ENCODE measurements at regions not wholly inside any gene's neighbourhood (a gene's known extent, or its start where the extent isn't known, plus 50 kb on each side); places are given as distances from the start of the nearest gene placed in this dataset.

- TF ChIP-seq EZH2phosphoT487 (IDR thresholded peaks at IDR 0.05) (no peak), CTCF (IDR thresholded peaks at IDR 0.05) (no peak), EZH2 (IDR thresholded peaks at IDR 0.05) (no peak)
- Histone ChIP-seq H3K36me3 (no peaks in the 10 kb centered on the region), H2AFZ (replicated peaks) (no peak overlapping the region), H4K20me1 (ENCODE audit: low read depth) (no peaks in the 10 kb centered on the region), H3K27ac (no peak overlapping the region), H3K9me3 (ENCODE audit: low read depth) (no peaks in the 10 kb centered on the region), H3K9ac (no peak overlapping the region), H3F3A (ENCODE audit: low read depth) (no peaks in the 10 kb centered on the region), H3K27me3 (no peaks in the 10 kb centered on the region), H3K4me3 (no peak overlapping the region), H3K4me1 (peaks cover 7% of the 10 kb centered on the region), H3K4me2 (no peak overlapping the region), H3K79me2 (ENCODE audit: low read depth) (no peaks in the 10 kb centered on the region)
- Mint-ChIP-seq H3K27ac (no peak overlapping the region), H3K9me3 (no peaks in the 10 kb centered on the region), H3K4me3 (no peak overlapping the region), H3K4me1 (peaks cover 10% of the 10 kb centered on the region), H3K36me3 (no peaks in the 10 kb centered on the region), H3K27me3 (ENCODE audit: insufficient read depth, low read depth) (no peaks in the 10 kb centered on the region)
- no peak for DNase-seq (ENCODE audit: low spot score)
Observed at GRCh38 chr20:10984294-10984693, 310.5 kb upstream of the JAG1 start.

- no peak overlapping the region for H3K9ac ChIP-seq
- no peaks in the 10 kb centered on the region for H3K9me3 ChIP-seq (ENCODE audit: low read depth)
- H3K27ac Mint-ChIP-seq, result no peak overlapping the region
- H3F3A ChIP-seq (ENCODE audit: low read depth), result no peaks in the 10 kb centered on the region
- H3K36me3 Mint-ChIP-seq, result no peaks in the 10 kb centered on the region
- no peak overlapping the region for H3K27ac ChIP-seq
- H3K4me3 ChIP-seq, result no peak overlapping the region
- TF ChIP-seq EZH2 (IDR thresholded peaks at IDR 0.05) (no peak), CTCF (IDR thresholded peaks at IDR 0.05) (no peak), EZH2phosphoT487 (IDR thresholded peaks at IDR 0.05) (no peak)
- no peaks in the 10 kb centered on the region for H3K9me3 Mint-ChIP-seq
- peaks cover 7% of the 10 kb centered on the region for H3K4me1 ChIP-seq
- peaks cover 10% of the 10 kb centered on the region for H3K4me1 Mint-ChIP-seq
- no peaks in the 10 kb centered on the region for H3K36me3 ChIP-seq
- no peak overlapping the region for H3K4me2 ChIP-seq
- DNase-seq (ENCODE audit: low spot score), result no peak
- no peaks in the 10 kb centered on the region for H3K79me2 ChIP-seq (ENCODE audit: low read depth)
- H2AFZ ChIP-seq (replicated peaks), result no peak overlapping the region
- H3K27me3 ChIP-seq, result no peaks in the 10 kb centered on the region
- no peaks in the 10 kb centered on the region for H3K27me3 Mint-ChIP-seq (ENCODE audit: insufficient read depth, low read depth)
- no peaks in the 10 kb centered on the region for H4K20me1 ChIP-seq (ENCODE audit: low read depth)
- H3K4me3 Mint-ChIP-seq, result no peak overlapping the region
Observed at GRCh38 chr20:10984913-10985312, 311.1 kb upstream of the JAG1 start.

- no peak for TF ChIP-seq EZH2 (IDR thresholded peaks at IDR 0.05)
- no peak for TF ChIP-seq EZH2phosphoT487 (IDR thresholded peaks at IDR 0.05)
- no peak for TF ChIP-seq CTCF (IDR thresholded peaks at IDR 0.05)
- Histone ChIP-seq H3K79me2 (ENCODE audit: low read depth) (no peaks in the 10 kb centered on the region), H3K36me3 (no peaks in the 10 kb centered on the region), H3K4me1 (peaks cover 7% of the 10 kb centered on the region), H3F3A (ENCODE audit: low read depth) (no peaks in the 10 kb centered on the region), H3K4me2 (no peak overlapping the region), H2AFZ (replicated peaks) (no peak overlapping the region), H3K27ac (no peak overlapping the region), H4K20me1 (ENCODE audit: low read depth) (no peaks in the 10 kb centered on the region), H3K4me3 (no peak overlapping the region), H3K9ac (no peak overlapping the region), H3K27me3 (no peaks in the 10 kb centered on the region), H3K9me3 (ENCODE audit: low read depth) (no peaks in the 10 kb centered on the region)
- H3K36me3 Mint-ChIP-seq, result no peaks in the 10 kb centered on the region
- H3K4me1 Mint-ChIP-seq, result peaks cover 10% of the 10 kb centered on the region
- H3K9me3 Mint-ChIP-seq, result no peaks in the 10 kb centered on the region
- no peaks in the 10 kb centered on the region for H3K27me3 Mint-ChIP-seq (ENCODE audit: insufficient read depth, low read depth)
- no peak overlapping the region for H3K4me3 Mint-ChIP-seq
- no peak overlapping the region for H3K27ac Mint-ChIP-seq
- no peak for DNase-seq (ENCODE audit: low spot score)
Observed at GRCh38 chr20:10985536-10985935, 311.7 kb upstream of the JAG1 start.
